GM23338 (cell line): ENCODE measurements at regions not wholly inside any gene's neighbourhood (a gene's known extent, or its start where the extent isn't known, plus 50 kb on each side); places are given as distances from the start of the nearest gene placed in this dataset.

Experiments used
- ATAC-seq: fragments of 200-7000 bp; cut with Tn5 transposase; 3 replicates; pipeline ENCODE4 v1.9.1; 2020
- DNase-seq: peaks from one replicate; pipeline ENCODE4 v3.0.0-alpha.2; 2015; ENCODE audit warnings: low spot score
- H2AFZ ChIP-seq: fragments of 200-600 bp; sonication (generic); 2 replicates; pipeline ENCODE4 v1.8.0; 2016; ENCODE audit warnings: antibody characterized with exemption, mild to moderate bottlenecking, moderate library complexity
- H3F3A ChIP-seq: fragments of 200-600 bp; sonication (generic); replicated peaks from 2 replicates; pipeline ENCODE4 v1.8.0; 2017; ENCODE audit warnings: antibody characterized with exemption, mixed run types, low read depth
- H3K27ac ChIP-seq: fragments of 200-600 bp; sonication (generic); 2 replicates; pipeline ENCODE4 v1.6.1; 2016; ENCODE audit warnings: low read depth
- H3K27me3 ChIP-seq: fragments of 200-600 bp; sonication (generic); 2 replicates; pipeline ENCODE4 v1.8.0; 2016; ENCODE audit warnings: mild to moderate bottlenecking, mixed run types, moderate library complexity; ENCODE audit not compliant: insufficient read depth
- H3K36me3 ChIP-seq: fragments of 200-600 bp; sonication (generic); 2 replicates; pipeline ENCODE4 v1.8.0; 2016; ENCODE audit warnings: mild to moderate bottlenecking; ENCODE audit not compliant: insufficient read depth
- H3K4me1 ChIP-seq: fragments of 200-600 bp; sonication (generic); 2 replicates; pipeline ENCODE4 v1.8.0; 2016; ENCODE audit warnings: mild to moderate bottlenecking, moderate library complexity; ENCODE audit not compliant: insufficient read depth
- H3K4me2 ChIP-seq: fragments of 200-600 bp; sonication (generic); 2 replicates; pipeline ENCODE4 v1.7.1; 2017; ENCODE audit warnings: mixed run types
- H3K4me3 ChIP-seq: fragments of 200-600 bp; sonication (generic); 2 replicates; pipeline ENCODE4 v1.6.1; 2016; ENCODE audit warnings: mixed run types
- H3K79me2 ChIP-seq: fragments of 200-600 bp; sonication (generic); replicated peaks from 2 replicates; pipeline ENCODE4 v1.8.0; 2017; ENCODE audit warnings: mild to moderate bottlenecking; ENCODE audit not compliant: insufficient read depth
- H3K9me2 ChIP-seq: fragments of 200-600 bp; sonication (generic); 2 replicates; pipeline ENCODE4 v1.8.0; 2017; ENCODE audit not compliant: insufficient read depth
- H4K20me1 ChIP-seq: fragments of 200-600 bp; sonication (generic); replicated peaks from 2 replicates; pipeline ENCODE4 v1.8.0; 2017; ENCODE audit warnings: mild to moderate bottlenecking; ENCODE audit not compliant: insufficient read depth
- H3K27ac Mint-ChIP-seq: 2 replicates; pipeline ENCODE4 v1.8.0; 2020; ENCODE audit warnings: inconsistent platforms, mild to moderate bottlenecking, moderate library complexity, mixed read lengths
- H3K27me3 Mint-ChIP-seq: 3 replicates; pipeline ENCODE4 v1.8.0; 2022; ENCODE audit warnings: low read depth, mild to moderate bottlenecking, moderate library complexity, mixed read lengths, inconsistent platforms; ENCODE audit not compliant: insufficient read depth, poor library complexity
- H3K36me3 Mint-ChIP-seq: 3 replicates; pipeline ENCODE4 v1.8.0; 2021; ENCODE audit warnings: low read depth, mild to moderate bottlenecking, inconsistent platforms, moderate library complexity, mixed read lengths
- H3K4me1 Mint-ChIP-seq: 3 replicates; pipeline ENCODE4 v1.8.0; 2020; ENCODE audit warnings: mild to moderate bottlenecking, inconsistent platforms, mixed read lengths
- H3K4me3 Mint-ChIP-seq: 3 replicates; pipeline ENCODE4 v1.8.0; 2021; ENCODE audit warnings: moderate library complexity, mild to moderate bottlenecking, inconsistent platforms, mixed read lengths
- H3K9me3 Mint-ChIP-seq: 3 replicates; pipeline ENCODE4 v1.8.0; 2020; ENCODE audit warnings: moderate library complexity, mild to moderate bottlenecking, inconsistent platforms, mixed read lengths
- CREB1 ChIP-seq: fragments of 250-450 bp; sonication (Bioruptor Pico); IDR thresholded peaks from 2 replicates; pipeline ENCODE4 v1.5.0; 2020; ENCODE audit warnings: low read depth, mild to moderate bottlenecking, moderate library complexity
- CTCF ChIP-seq, 2 experiments: fragments of 200-600 bp in 1 of 2; sonication (generic) in 1 of 2; conservative IDR thresholded peaks; 2 replicates each; pipeline versions ENCODE4 v1.5.1 to v1.6.1; 2016 to 2017; ENCODE audit warnings: antibody characterized with exemption in 2 of 2, low read depth in 2 of 2, mild to moderate bottlenecking in 2 of 2, moderate library complexity in 1 of 2
- ETS1 ChIP-seq: IDR thresholded peaks from 2 replicates; pipeline ENCODE4 v1.6.1; 2016; ENCODE audit warnings: antibody characterized with exemption
- EZH2 ChIP-seq: fragments of 200-600 bp; sonication (generic); IDR thresholded peaks from one replicate; pipeline ENCODE4 v1.8.0; 2017; ENCODE audit warnings: antibody characterized with exemption, mild to moderate bottlenecking, low read depth; ENCODE audit not compliant: unreplicated experiment
- EZH2phosphoT487 ChIP-seq: fragments of 200-600 bp; sonication (generic); IDR thresholded peaks from one replicate; pipeline ENCODE4 v1.8.1; 2018; ENCODE audit warnings: antibody characterized with exemption; ENCODE audit not compliant: unreplicated experiment
- JUNB ChIP-seq: IDR thresholded peaks from one replicate; pipeline ENCODE4 v1.6.1; 2016; ENCODE audit warnings: antibody characterized with exemption; ENCODE audit not compliant: unreplicated experiment
- NANOG ChIP-seq: IDR thresholded peaks from 2 replicates; pipeline ENCODE4 v1.6.1; 2016; ENCODE audit warnings: antibody characterized with exemption, borderline replicate concordance
- POLR2AphosphoS5 ChIP-seq: IDR thresholded peaks from 2 replicates; pipeline ENCODE4 v1.6.1; 2016; ENCODE audit warnings: antibody characterized with exemption, low read depth
- REST ChIP-seq: IDR thresholded peaks from one replicate; pipeline ENCODE4 v1.6.1; 2018; ENCODE audit warnings: antibody characterized with exemption; ENCODE audit not compliant: unreplicated experiment
- STAT1 ChIP-seq: IDR thresholded peaks from one replicate; pipeline ENCODE4 v1.6.1; 2016; ENCODE audit warnings: antibody characterized with exemption; ENCODE audit not compliant: unreplicated experiment
- ZNF114 ChIP-seq: fragments of 250-450 bp; sonication (Bioruptor Pico); IDR thresholded peaks from 2 replicates; pipeline ENCODE4 v1.5.0; 2020; ENCODE audit warnings: mild to moderate bottlenecking, moderate library complexity
- ZNF331 ChIP-seq: fragments of 250-450 bp; sonication (Bioruptor Pico); IDR thresholded peaks from 2 replicates; pipeline ENCODE4 v1.5.0; 2020; ENCODE audit warnings: low read depth, mild to moderate bottlenecking, moderate library complexity
- ZNF462 ChIP-seq: fragments of 250-450 bp; sonication (Bioruptor Pico); IDR thresholded peaks from 2 replicates; pipeline ENCODE4 v1.5.0; 2020; ENCODE audit warnings: mild to moderate bottlenecking, moderate library complexity

- Mint-ChIP-seq H3K9me3 (no peaks in the 10 kb centered on the region), H3K4me3 (no peak overlapping the region), H3K27ac (no peak overlapping the region), H3K27me3 (peaks cover 4% of the 10 kb centered on the region), H3K36me3 (no peaks in the 10 kb centered on the region), H3K4me1 (peaks cover 37% of the 10 kb centered on the region)
- Histone ChIP-seq H3K36me3 (no peaks in the 10 kb centered on the region), H2AFZ (no peak overlapping the region), H3K27ac (no peak overlapping the region), H3F3A (no peaks in the 10 kb centered on the region), H3K79me2 (no peaks in the 10 kb centered on the region), H3K4me2 (no peak overlapping the region), H4K20me1 (no peaks in the 10 kb centered on the region), H3K9me2 (no peaks in the 10 kb centered on the region), H3K4me1 (peaks cover 9% of the 10 kb centered on the region), H3K27me3 (no peaks in the 10 kb centered on the region), H3K4me3 (no peak overlapping the region)
- DNase-seq = no peak
- no peak for ATAC-seq
- TF ChIP-seq CTCF (conservative IDR thresholded peaks at IDR 0.05; ENCODE audit: low read depth in 2 of 2) = no peak
- TF ChIP-seq ZNF462 (CRISPR knock-in tag) = no peak
- no peak for TF ChIP-seq STAT1
- TF ChIP-seq REST = no peak
- TF ChIP-seq JUNB = no peak
- no peak for TF ChIP-seq POLR2AphosphoS5
- no peak for TF ChIP-seq EZH2
- TF ChIP-seq EZH2phosphoT487 = no peak
- TF ChIP-seq CREB1 (CRISPR knock-in tag) = no peak
- TF ChIP-seq ZNF331 = no peak
- no peak for TF ChIP-seq ETS1
- no peak for TF ChIP-seq NANOG
- TF ChIP-seq ZNF114 (CRISPR knock-in tag) = no peak
These were observed 102.0 kb upstream of the BOD1 start for GRCh38 chr5:173718469-173718868.
